Endothelial cell (in vitro differentiated cells): ENCODE measurements at regions not wholly inside any gene's neighbourhood (a gene's known extent, or its start where the extent isn't known, plus 50 kb on each side); places are given as distances from the start of the nearest gene placed in this dataset.

Source experiments
- DNase-seq: peaks from one replicate; pipeline ENCODE4 v3.0.0; 2021; ENCODE audit warnings: low spot score
- H3K27ac Mint-ChIP-seq: one replicate; pipeline ENCODE4 v1.8.0; 2021; ENCODE audit warnings: mixed read lengths, inconsistent platforms; ENCODE audit not compliant: unreplicated experiment
- H3K27me3 Mint-ChIP-seq: one replicate; pipeline ENCODE4 v1.8.0; 2021; ENCODE audit warnings: mild to moderate bottlenecking, moderate library complexity, mixed read lengths, inconsistent platforms; ENCODE audit not compliant: unreplicated experiment
- H3K36me3 Mint-ChIP-seq: one replicate; pipeline ENCODE4 v1.8.0; 2021; ENCODE audit warnings: mild to moderate bottlenecking, low read depth, mixed read lengths, inconsistent platforms; ENCODE audit not compliant: unreplicated experiment
- H3K4me1 Mint-ChIP-seq: one replicate; pipeline ENCODE4 v1.8.0; 2021; ENCODE audit warnings: mild to moderate bottlenecking, mixed read lengths, inconsistent platforms; ENCODE audit not compliant: unreplicated experiment
- H3K4me3 Mint-ChIP-seq: one replicate; pipeline ENCODE4 v1.8.0; 2021; ENCODE audit warnings: mild to moderate bottlenecking, mixed read lengths, inconsistent platforms; ENCODE audit not compliant: unreplicated experiment
- H3K9me3 Mint-ChIP-seq: one replicate; pipeline ENCODE4 v1.8.0; 2021; ENCODE audit warnings: mixed read lengths, inconsistent platforms; ENCODE audit not compliant: unreplicated experiment
- CTCF ChIP-seq: fragments of 200-600 bp; sonication (generic); IDR thresholded peaks from one replicate; pipeline ENCODE4 v1.5.0; 2021; ENCODE audit warnings: antibody characterized with exemption; ENCODE audit not compliant: unreplicated experiment

DNA sequence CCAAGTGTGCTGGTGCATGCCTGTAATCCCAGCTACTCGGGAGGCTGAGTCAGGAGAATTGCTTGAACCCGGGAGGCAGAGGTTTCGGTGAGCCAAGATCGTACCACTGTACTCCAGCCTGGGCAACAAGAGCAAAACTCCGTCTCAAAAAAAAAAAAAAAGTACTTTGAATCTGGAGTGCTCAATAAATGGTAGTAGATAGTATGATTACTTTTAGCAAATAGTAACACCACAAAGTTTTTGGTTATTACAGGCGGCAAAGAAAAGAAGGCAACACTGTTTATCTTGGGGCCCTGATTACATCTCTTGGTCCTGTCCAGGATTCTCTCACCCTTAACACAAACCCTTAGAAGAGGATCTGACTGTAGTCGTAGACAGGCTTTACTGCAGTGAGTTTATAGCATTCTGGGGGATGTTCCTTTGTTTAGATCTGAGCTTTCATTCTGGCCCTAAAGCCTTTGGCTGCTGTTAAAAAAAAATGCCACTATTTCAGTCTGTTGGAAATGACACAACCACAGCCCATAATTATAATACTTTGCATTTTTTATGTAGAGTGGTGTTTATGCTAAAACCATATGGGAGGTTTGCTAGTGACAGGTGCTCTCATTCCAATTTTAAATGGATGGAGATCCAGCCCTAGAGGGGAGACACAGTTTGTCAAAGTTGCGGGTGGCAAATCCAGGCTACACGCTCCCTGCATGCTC, 79.7 kb upstream of the SLC2A1 start:
- Mint-ChIP-seq H3K27me3 (no peaks in the 10 kb centered on the region), H3K4me3 (no peak overlapping the region), H3K4me1 (peaks cover 47% of the 10 kb centered on the region), H3K36me3 (no peaks in the 10 kb centered on the region), H3K27ac (peak overlapping the region; percentile 64), H3K9me3 (no peaks in the 10 kb centered on the region)
- no peak for DNase-seq
- no peak for TF ChIP-seq CTCF

GRCh38 chr1:43037466-43037865, 78.8 kb upstream of the SLC2A1 start:
- no peaks in the 10 kb centered on the region for H3K36me3 Mint-ChIP-seq
- no peak overlapping the region for H3K4me3 Mint-ChIP-seq
- no peak overlapping the region for H3K27ac Mint-ChIP-seq
- TF ChIP-seq CTCF = no peak
- no peaks in the 10 kb centered on the region for H3K9me3 Mint-ChIP-seq
- no peak for DNase-seq
- H3K4me1 Mint-ChIP-seq = peaks cover 41% of the 10 kb centered on the region
- H3K27me3 Mint-ChIP-seq = no peaks in the 10 kb centered on the region

GRCh38 chr1:43036932-43037331, 78.3 kb upstream of the SLC2A1 start:
- H3K4me1 Mint-ChIP-seq = peaks cover 38% of the 10 kb centered on the region
- H3K36me3 Mint-ChIP-seq = no peaks in the 10 kb centered on the region
- H3K4me3 Mint-ChIP-seq = no peak overlapping the region
- TF ChIP-seq CTCF = no peak
- H3K27me3 Mint-ChIP-seq = no peaks in the 10 kb centered on the region
- H3K27ac Mint-ChIP-seq = no peak overlapping the region
- H3K9me3 Mint-ChIP-seq = no peaks in the 10 kb centered on the region
- no peak for DNase-seq

GRCh38 chr1:43035821-43036741, 77.4 kb upstream of the SLC2A1 start:
- Mint-ChIP-seq H3K36me3 (no peaks in the 10 kb centered on the region), H3K4me1 (peaks cover 37% of the 10 kb centered on the region)

More at GRCh38 chr1:43035821-43036741, 77.4 kb upstream of the SLC2A1 start:
- H3K4me3 Mint-ChIP-seq = no peak overlapping the region
- no peaks in the 10 kb centered on the region for H3K27me3 Mint-ChIP-seq
- no peak overlapping the region for H3K27ac Mint-ChIP-seq
- H3K9me3 Mint-ChIP-seq = no peaks in the 10 kb centered on the region
- DNase-seq = no peak
- no peak for TF ChIP-seq CTCF
